A549 (cell line): ENCODE measurements at regions not wholly inside any gene's neighbourhood (a gene's known extent, or its start where the extent isn't known, plus 50 kb on each side); places are given as distances from the start of the nearest gene placed in this dataset.

ENCODE experiments used
- EHMT2 ChIP-seq: fragments of 200-600 bp; sonication (generic); IDR thresholded peaks from 2 replicates; pipeline ENCODE4 v1.6.1; 2016; ENCODE audit warnings: antibody characterized with exemption, low read depth, mild to moderate bottlenecking, moderate library complexity
- EP300 ChIP-seq, 2 experiments: fragments of >200 bp; sonication (Bioruptor Twin); formaldehyde crosslinking; IDR thresholded peaks; 2 replicates in 1 of 2; 3 replicates in 1 of 2; pipeline ENCODE4 v1.6.1; 2016 to 2017
- RARB ChIP-seq: fragments of 250-450 bp; sonication (Bioruptor Pico); IDR thresholded peaks from 2 replicates; pipeline ENCODE4 v1.8.0; 2021; ENCODE audit warnings: mild to moderate bottlenecking, moderate library complexity
- SMC3 ChIP-seq: fragments of >200 bp; sonication (Bioruptor Twin); formaldehyde crosslinking; IDR thresholded peaks from 3 replicates; pipeline ENCODE4 v1.6.1; 2018; ENCODE audit warnings: inconsistent platforms
- TF ChIP-seq, protein P1 (sequence below): fragments of 200-600 bp; sonication (generic); IDR thresholded peaks from 2 replicates; pipeline ENCODE4 v1.6.1; 2016; ENCODE audit warnings: antibody characterized with exemption, mild to moderate bottlenecking, moderate library complexity
- TF ChIP-seq, protein P2 (sequence below): fragments of >200 bp; sonication (Bioruptor Twin); formaldehyde crosslinking; IDR thresholded peaks from 3 replicates; pipeline ENCODE4 v1.5.1; 2016
- TF ChIP-seq, protein P3 (sequence below): IDR thresholded peaks from 2 replicates; pipeline ENCODE4 v1.6.1; 2012; ENCODE audit warnings: low read depth, borderline replicate concordance

DNA sequence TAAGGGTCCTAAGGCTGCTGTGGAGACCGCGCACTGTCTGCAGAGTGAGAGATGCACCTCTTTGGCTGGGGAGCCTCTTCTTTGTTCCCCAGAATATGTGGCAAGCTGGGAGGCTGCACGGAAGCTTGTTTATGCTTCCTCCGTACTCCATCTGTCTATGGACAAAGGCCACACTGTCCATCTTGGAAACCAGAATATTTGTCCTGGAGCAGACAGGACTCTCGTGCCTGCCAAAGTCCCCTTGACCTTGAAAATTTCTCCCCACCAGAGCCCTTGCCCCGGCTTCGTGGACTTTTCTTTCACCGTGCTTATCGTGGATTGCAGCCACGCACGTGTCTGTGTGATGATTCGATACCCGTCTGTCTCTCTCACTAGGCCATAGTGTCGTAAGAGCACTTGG, 147.4 kb downstream of the NSG2 start:
- TF ChIP-seq, protein P1, sequence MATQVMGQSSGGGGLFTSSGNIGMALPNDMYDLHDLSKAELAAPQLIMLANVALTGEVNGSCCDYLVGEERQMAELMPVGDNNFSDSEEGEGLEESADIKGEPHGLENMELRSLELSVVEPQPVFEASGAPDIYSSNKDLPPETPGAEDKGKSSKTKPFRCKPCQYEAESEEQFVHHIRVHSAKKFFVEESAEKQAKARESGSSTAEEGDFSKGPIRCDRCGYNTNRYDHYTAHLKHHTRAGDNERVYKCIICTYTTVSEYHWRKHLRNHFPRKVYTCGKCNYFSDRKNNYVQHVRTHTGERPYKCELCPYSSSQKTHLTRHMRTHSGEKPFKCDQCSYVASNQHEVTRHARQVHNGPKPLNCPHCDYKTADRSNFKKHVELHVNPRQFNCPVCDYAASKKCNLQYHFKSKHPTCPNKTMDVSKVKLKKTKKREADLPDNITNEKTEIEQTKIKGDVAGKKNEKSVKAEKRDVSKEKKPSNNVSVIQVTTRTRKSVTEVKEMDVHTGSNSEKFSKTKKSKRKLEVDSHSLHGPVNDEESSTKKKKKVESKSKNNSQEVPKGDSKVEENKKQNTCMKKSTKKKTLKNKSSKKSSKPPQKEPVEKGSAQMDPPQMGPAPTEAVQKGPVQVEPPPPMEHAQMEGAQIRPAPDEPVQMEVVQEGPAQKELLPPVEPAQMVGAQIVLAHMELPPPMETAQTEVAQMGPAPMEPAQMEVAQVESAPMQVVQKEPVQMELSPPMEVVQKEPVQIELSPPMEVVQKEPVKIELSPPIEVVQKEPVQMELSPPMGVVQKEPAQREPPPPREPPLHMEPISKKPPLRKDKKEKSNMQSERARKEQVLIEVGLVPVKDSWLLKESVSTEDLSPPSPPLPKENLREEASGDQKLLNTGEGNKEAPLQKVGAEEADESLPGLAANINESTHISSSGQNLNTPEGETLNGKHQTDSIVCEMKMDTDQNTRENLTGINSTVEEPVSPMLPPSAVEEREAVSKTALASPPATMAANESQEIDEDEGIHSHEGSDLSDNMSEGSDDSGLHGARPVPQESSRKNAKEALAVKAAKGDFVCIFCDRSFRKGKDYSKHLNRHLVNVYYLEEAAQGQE = no peak
- TF ChIP-seq, protein P2, sequence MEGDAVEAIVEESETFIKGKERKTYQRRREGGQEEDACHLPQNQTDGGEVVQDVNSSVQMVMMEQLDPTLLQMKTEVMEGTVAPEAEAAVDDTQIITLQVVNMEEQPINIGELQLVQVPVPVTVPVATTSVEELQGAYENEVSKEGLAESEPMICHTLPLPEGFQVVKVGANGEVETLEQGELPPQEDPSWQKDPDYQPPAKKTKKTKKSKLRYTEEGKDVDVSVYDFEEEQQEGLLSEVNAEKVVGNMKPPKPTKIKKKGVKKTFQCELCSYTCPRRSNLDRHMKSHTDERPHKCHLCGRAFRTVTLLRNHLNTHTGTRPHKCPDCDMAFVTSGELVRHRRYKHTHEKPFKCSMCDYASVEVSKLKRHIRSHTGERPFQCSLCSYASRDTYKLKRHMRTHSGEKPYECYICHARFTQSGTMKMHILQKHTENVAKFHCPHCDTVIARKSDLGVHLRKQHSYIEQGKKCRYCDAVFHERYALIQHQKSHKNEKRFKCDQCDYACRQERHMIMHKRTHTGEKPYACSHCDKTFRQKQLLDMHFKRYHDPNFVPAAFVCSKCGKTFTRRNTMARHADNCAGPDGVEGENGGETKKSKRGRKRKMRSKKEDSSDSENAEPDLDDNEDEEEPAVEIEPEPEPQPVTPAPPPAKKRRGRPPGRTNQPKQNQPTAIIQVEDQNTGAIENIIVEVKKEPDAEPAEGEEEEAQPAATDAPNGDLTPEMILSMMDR = no peak
- TF ChIP-seq EHMT2 = no peak
- no peak for TF ChIP-seq SMC3
- TF ChIP-seq RARB = no peak
- TF ChIP-seq EP300 (IDR thresholded peaks at IDR 0.05) = no peak
- TF ChIP-seq, protein P3, sequence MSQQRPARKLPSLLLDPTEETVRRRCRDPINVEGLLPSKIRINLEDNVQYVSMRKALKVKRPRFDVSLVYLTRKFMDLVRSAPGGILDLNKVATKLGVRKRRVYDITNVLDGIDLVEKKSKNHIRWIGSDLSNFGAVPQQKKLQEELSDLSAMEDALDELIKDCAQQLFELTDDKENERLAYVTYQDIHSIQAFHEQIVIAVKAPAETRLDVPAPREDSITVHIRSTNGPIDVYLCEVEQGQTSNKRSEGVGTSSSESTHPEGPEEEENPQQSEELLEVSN = no peak
